Stimulated activated CD4-positive, alpha-beta T cell treated with anti-CD3 and anti-CD28 coated beads, Interleukin-15, amount 100 ng/mL, for 48 hours (primary cell): ENCODE measurements at regions not wholly inside any gene's neighbourhood (a gene's known extent, or its start where the extent isn't known, plus 50 kb on each side); places are given as distances from the start of the nearest gene placed in this dataset.

ENCODE experiments used
- DNase-seq, 2 donors: peaks; one replicate each; pipeline ENCODE4 v3.0.0-alpha.2; 2020; ENCODE audit warnings: low read depth in 2 of 2

DNA sequence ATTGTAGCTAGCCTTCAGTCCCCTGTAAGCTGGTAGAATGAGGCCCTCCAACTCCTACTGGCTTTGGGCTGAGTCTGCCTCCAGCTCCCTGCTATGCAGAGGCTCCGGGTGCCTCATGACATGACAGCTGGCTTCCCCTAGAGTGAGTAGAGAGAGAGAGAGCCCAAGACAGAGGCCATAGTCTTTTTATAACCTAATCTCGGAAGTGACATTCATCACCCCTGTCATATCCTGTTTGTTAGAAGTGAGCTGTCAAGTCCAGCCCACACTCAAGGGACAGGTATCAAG lies 53.9 kb upstream of the CTBP2 start:
- no peak for DNase-seq

DNA sequence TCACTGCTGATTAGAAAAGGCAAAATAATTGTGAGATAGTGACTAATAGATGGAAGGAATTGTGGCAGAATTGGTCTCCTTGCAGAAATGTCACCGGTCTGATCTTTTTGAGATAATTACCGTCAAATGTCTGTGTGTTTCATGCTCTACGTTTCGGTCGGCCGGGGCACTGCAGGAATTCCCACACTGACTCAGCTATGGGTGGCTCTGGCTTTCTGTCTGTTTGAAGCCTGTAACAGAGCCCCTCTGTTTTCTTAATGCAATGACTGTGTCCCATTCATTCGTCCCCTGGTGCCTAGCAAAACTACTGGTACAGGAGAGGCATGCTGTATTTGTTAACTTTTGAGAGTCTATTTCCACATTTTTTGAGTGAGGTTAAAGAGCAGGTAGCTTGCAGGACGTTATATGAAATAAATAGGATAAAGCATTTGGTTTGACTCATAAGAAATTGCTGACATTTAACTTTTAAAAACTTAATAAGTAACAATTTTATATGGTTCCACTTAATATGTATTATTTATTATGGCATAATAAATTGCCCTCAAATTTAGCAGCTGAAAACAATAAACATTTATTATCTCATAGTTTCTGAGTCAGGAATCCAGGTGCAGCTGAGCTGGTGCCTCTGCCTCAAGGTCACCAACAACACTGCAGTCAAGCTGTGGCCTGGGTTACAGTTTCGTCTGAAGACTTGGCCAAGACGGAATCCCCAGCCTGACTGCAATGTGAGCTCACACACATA lies 53.3 kb upstream of the CTBP2 start:
- no peak for DNase-seq

DNA sequence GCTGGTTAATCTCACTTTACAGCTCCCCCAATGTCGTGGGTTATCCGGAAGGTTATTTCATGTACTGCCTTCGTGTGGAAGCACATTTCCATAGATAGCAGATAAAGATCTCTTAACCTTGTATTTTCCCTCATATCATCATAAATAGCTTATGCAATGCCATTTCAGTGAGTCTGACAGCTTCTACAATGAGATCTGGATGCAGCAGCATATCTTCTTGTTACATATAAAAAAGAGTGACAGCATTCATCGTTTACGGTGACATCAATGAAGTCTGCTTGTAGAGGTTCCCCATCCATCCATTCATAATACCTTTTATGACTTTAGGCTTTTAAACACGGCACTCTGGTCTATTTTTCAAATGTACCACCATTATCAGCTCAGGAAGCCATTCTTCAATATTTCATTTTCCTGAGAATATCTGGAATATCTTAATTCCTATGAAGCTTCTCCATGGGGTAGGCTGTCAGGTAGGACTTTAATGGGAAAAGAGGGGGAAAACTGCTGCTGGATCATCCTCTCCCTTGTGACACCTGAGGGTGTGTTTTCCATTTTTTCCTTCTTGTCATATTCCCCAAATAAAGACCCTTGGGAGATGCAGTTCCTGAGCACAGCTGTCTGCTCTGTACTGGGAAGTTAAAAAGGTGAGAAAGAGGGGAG lies 51.9 kb upstream of the CTBP2 start:
- DNase-seq: no peak
